ENCODE measurements at regions not wholly inside any gene's neighbourhood (a gene's known extent, or its start where the extent isn't known, plus 50 kb on each side); places are given as distances from the start of the nearest gene placed in this dataset.

DNA sequence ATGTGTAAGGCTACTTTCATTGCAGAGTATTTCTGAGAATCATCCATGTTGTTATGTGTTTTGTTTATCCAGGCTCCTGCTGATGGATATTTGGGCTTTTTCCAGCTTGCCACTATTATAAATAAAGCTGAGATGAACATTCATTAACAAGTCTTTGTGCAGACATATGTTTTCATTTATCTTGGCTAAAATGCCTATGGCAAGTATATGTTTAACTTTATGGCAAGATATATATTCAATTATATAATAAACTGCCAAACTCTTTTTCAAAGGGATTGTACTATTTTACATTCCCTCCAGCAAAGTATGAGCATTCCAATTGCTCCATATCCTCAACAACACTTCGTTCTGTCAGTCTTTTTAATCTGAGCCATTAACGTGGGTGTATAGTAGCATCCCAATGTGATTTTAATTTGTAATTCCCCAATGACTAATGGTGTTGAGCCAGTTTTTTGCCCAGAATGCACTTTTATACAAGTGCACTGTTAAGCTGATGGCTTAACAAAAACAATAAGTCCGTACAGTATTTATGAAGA, 452.4 kb downstream of the SHQ1 start:
- no peak for DNase-seq (ENCODE audit: low spot score)

DNA sequence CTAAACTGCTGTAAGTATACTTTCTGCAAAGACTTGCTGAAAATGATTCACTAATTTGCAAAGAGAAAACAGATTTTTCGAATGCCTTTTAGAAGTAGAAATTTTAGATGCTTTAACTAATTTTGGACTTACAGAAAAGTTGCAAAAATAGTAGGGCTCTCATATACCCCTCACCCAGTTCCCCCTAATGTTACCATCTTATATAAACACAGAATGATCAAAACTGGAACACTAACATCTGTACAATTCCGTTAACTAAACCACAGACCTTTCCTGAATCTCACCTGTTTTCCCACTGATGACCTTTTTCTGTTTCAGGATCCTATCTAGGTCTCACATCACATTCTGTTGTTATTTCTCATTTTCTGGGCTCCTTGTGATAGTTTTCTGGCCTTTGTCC, 454.8 kb downstream of the SHQ1 start:
- DNase-seq (ENCODE audit: low spot score), result no peak

DNA sequence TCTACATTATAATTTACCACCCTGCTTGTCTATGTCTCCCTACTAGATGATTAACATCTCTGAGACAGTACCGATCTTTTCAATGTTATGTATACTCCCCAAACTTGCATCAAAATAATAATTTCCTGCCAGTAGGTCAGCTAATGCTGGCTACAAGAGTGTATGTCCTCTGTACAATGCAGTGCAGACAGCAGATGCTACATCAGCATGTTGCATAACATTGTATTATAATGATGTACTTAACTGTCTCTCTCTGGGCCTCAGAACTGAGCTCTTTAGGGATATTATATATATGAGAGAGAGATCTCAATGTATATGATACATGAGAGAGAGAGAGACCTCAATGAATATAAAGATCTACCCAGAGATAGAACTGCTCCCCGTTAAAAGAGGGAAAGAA, 456.6 kb downstream of the SHQ1 start:
- DNase-seq (ENCODE audit: low spot score), result no peak

DNA sequence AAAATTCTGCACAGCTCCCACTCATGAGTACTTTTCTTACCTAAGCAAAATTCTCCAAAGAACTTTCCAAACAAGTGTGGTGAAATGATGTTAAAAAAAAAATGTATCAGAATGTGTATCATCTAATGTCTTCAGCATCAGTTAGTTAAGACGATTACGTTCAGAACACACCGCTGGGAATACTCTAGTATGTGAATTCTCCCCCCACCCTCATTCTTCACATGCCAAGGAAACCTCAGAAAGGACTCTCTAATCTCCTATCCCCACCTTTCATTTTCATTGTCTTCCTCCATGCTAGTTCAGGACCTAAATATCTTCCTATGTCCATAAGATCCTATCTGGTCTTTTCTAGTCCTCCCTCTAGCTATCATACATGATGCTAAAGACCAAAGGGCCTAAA, 457.4 kb downstream of the SHQ1 start:
- DNase-seq (ENCODE audit: low spot score), result no peak

DNA sequence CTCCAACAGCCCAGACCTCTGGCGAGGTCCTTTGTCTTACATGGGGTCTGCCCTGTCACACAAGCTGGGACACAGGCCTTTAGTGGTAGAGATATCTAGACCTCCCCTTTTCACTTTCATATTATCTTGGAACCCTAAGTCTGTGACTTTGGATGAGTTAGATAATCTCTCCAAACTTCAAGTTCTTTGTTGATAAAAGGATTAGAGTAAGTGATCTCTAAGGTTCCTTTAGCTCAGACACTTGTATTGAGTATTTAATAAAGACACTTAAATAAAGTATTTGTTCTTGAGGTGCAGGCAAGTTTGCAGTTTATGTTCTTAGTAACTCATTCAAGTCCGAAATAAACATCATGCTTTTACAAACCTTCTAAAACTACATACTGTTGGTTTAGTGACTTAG, 459.6 kb downstream of the SHQ1 start:
- no peak for DNase-seq (ENCODE audit: low spot score)

DNA sequence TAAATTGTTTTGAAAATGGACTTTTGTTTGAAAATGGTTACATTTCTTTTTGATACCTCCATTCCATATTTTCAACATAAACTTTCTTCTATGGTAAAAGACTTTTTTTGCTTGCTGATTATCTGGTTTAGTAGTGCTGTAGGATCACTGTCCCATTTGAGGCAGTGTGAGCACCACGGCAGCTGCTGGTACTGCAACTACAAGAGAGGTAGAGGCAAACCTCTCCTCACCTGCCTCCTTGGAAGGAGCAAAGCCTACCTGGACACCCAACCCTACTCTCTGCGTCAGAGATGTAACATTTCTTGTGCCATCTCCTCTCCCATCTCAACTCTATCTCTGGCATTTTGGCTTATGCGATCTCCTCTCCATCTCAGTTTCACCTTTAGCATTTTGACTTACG, 460.1 kb downstream of the SHQ1 start:
- DNase-seq (ENCODE audit: low spot score), result no peak

- DNase-seq (ENCODE audit: low spot score), result no peak
Observed at GRCh38 chr3:72386327-72387000, 461.8 kb downstream of the SHQ1 start.

GRCh38 chr3:72385167-72385566, 463.1 kb downstream of the SHQ1 start:
- DNase-seq (ENCODE audit: low spot score), result no peak

DNA sequence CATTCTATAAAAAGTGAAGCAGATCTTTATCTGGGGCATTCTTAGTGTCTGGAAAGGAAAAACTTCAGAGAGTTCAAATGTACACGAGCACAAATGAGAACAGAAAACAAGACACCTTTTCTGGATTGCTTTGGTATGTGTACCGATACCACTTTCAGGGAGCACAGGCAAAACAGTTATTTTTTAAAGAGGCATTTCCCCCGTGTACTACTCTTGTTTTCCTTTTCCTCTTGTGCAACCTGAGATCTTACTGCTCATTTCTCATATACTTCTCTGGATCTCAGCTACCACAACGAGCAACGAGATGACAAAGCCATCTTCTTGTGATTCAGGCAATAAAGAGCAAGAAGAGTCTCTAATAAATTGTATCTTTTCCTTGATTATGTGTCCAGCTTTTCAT, 463.6 kb downstream of the SHQ1 start:
- DNase-seq (ENCODE audit: low spot score), result no peak

- DNase-seq (ENCODE audit: low spot score), result no peak
Observed at GRCh38 chr3:72383883-72384282, 464.4 kb downstream of the SHQ1 start.

DNA sequence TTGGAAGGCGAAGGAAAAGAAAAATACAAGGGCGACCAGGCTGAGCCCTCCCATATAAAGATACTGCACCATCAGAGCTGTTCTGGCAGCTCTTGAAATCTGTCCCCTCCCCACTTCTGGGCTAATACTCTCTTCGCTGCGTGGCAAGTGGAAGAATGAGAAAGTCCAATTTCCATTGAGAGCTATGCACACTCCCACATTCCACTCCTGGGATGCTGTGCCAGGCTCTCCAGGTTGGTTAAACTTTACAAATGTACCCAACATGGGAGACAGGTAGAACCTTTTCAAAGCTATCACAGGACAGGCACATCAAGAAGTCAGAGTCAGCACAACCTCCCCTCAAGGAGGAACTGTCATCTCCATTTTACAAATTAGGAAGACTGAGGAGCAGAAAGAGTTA, 465.0 kb downstream of the SHQ1 start:
- DNase-seq (ENCODE audit: low spot score), result no peak

- DNase-seq (ENCODE audit: low spot score), result no peak
Observed at GRCh38 chr3:72382460-72382859, 465.8 kb downstream of the SHQ1 start.

DNA sequence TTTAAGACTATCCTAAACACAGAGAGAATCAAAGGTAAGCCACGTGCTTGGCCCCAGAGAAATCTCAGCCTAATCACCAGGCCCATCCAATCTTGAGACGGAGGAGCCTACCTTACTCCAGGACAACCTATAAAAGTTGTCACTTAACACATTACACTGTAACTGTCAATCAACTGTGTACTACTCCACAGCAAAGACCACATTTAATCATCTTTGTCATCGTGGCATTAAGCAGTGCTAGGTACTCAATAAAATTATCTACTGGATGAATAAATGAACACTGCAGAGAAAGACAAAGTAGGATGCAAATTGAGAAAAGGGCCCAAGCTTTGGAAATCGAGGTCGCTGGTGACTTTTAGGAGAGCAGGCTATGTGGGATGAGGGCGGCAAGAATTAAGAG, 466.7 kb downstream of the SHQ1 start:
- DNase-seq (ENCODE audit: low spot score), result no peak

DNA sequence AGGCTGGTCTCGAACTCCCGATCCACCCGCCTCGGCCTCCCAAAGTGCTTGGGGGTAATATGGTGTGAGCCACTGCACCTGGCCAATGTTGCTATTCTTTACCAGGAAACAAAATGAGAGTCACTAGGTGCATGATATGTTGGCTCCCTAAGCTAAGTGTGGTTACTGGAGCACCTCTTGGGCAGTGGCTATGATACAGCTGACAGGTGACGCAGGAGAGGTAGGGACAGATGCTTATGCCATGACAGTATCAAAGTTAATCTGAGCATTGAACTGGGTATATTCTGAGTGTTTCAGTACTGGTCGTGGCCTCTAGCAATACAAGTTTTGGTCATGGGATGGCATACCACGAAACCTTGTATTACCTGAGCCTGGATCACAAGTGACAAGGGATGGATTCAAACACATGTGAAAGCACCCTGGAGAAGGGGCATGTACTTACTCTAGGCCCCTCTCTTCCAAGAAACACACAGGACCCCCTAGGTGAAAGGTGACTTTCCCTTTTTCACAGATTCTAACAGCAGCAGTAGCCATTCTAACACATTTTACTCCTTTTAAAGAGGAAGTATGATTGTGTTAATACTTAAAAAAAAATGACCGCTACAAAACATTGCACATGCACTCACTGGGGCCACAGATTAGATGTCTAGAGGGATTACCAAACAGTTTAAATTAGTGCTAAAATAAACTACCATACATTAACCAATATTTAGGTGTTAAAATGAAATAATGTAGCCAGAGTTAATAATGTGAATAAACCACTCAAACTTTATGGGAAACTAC, 467.3 kb downstream of the SHQ1 start:
- DNase-seq (ENCODE audit: low spot score), result no peak

GRCh38 chr3:72380193-72380592, 468.1 kb downstream of the SHQ1 start:
- DNase-seq (ENCODE audit: low spot score), result peak; percentile 62

DNA sequence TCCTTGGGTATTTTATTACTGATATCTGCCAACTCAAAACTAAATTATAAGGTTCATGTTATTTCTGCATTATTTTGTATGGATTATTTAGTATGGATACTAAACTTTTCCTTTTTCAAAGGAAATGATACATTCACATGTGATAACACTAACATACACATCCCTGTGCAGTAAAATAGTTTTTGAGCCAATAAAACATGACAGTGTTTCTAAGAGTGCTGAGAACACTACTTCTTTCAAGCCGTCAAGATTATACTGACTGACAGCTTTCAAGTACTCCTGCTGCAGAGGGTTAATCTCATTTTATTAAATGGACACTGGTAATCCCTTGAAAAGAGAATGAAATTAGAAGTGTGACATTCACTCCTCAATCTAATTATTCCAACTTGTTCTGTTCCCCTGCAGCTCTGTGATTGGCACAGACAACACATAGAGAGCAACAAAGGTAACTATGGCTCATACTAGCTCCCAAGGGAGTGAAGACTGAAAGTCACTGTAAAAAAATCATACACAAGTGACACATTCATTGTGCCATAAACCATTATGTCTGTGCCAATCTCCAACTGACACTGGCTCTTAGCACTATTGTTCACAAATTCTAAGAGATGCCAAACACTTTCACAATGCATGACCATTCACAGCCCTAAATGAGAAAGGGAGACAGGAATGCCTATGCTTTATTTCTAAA, 468.6 kb downstream of the SHQ1 start:
- DNase-seq (ENCODE audit: low spot score), result peak; percentile 76

DNA sequence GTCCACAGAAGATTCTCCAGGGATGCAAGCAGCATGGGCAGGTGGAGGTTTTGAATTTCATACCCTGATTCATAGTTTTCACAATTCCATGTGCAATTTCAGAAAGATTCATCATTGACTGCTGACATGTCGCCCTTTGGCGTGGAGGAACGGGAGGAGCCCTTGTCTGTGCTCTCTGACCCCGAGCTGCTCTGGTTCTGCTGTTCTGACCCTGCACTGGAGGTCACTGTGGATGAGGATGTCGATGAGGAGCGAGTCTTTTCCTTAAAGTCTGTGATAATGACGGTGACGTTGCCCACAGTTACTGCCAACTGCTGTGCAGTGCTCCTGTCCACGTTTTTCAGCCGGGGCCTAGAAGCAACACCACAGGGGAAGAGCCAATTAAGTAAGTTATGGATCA, 470.0 kb downstream of the SHQ1 start:
- no peak for DNase-seq (ENCODE audit: low spot score)

- DNase-seq (ENCODE audit: low spot score), result no peak
Observed at GRCh38 chr3:72376956-72377710, 471.1 kb downstream of the SHQ1 start.

DNA sequence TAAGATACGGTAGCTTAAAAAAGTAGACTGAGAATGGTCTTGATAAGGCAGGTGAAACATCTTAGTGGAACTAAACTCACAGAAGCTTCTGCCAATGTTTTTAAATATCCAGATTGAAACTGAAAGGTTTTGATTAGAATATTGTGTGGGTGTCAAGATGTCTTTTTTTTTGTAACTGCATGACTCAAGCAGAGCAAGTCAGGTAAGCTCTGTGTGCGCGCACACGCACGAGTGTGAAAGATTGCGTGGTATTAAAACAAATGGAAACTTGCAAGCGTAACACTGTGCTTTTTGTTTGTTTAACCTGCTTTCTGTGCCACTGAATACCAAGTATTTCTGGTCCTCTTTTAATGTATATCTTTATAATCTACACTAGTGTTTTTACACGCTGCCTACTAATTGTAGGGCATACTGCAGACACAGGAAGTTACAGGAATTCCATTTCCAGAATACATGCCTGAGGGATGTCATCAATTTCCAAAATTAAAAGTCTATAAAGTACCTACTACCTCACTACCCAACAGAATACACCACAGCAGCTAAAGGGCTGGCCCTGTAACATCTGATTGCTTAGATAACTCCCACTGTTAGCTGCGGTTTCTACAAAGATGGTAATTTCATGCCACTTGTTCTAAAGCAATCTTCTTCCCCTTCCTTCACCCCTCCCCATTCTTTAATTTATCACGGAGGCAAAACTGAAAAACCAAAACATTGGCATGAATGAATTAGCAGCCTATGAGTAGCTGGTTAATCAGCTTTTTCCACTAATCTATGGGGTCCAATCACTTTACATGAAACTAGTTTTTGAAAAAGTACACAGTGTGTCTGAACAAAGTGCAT, 472.8 kb downstream of the SHQ1 start:
- DNase-seq (ENCODE audit: low spot score), result no peak

DNA sequence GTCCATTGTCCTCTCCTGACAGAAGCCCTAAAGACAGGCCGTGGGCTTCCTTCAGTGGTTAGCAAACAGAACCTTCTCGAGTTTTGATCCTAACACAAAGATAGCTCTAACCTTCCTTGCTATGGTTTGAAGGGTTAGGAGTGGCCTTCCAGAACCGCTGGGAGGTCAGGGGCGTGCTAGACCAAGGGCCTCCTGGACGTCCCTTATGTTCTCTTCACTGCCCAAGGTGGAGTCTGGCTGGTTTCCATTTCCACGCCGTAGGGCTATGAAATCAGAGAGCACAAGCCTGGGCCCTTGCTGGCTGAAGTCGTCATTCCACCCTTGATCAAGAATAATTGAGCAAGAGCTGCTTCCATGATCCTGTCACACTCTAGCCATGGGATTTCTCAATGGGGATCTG, 475.1 kb downstream of the SHQ1 start:
- no peak for DNase-seq (ENCODE audit: low spot score)

DNA sequence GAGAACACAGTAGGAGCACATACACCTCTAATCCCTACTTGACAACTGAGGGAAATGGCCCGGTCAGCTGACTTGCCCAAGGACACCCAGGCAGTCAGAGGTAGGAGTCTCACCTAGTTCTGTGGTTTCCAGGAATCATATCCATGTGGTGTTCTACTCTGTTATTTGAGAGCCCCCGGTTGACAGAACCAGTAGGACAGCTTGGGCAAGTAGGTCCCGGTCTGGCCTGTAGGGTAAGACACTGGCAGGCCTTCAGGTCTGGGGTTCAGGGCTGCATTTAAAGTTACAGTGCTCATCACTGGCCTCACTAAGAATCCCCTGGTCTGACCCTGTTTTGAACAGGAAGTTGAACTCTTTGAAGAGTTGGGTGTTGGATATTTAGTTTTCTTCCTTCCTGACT, 476.1 kb downstream of the SHQ1 start:
- no peak for DNase-seq (ENCODE audit: low spot score)
